Right lobe of liver (tissue), 4 donors: ENCODE measurements at regions not wholly inside any gene's neighbourhood (a gene's known extent, or its start where the extent isn't known, plus 50 kb on each side); places are given as distances from the start of the nearest gene placed in this dataset.

ENCODE experiments used
- POLR2A ChIP-seq: fragments of 450-650 bp; IDR thresholded peaks from one replicate; pipeline ENCODE4 v1.6.1; 2017; ENCODE audit warnings: antibody characterized with exemption, mild to moderate bottlenecking
- TF ChIP-seq, protein P1 (sequence below), 4 donors: fragments of 200-600 bp in 3 of 4; fragments of 450-650 bp in 1 of 4; IDR thresholded peaks; one replicate each; pipeline versions ENCODE4 v1.5.1 to v1.8.0; 2016 to 2022; ENCODE audit warnings: antibody characterized with exemption in 4 of 4, mild to moderate bottlenecking in 2 of 4
- donor health status: DM: no; HTN: no; CAD: no.
- donor health status: DM: no; HTN: no; CAD: no.
- donor health status: DM: no; HTN: yes; CAD: no.

DNA sequence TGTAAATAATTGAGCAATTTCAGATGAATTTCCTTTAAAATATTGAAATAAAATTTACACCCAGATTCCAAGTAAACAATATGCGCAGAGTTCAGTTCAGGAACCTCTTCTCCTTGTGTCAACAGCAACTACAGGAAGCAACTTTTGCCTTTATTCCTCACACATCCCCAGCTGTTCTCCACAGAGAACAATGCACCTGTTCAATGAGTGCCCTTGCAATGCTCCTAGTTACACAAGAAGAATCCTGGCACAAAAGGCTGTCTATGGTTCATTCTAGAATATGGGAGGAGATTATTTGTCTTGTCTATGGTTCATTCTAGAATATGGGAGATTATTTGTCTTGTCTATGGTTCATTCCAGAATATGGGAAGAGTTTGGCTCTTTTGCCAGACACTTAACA is 454.9 kb downstream of the BTBD3 start:
- TF ChIP-seq POLR2A = no peak
- TF ChIP-seq, protein P1, sequence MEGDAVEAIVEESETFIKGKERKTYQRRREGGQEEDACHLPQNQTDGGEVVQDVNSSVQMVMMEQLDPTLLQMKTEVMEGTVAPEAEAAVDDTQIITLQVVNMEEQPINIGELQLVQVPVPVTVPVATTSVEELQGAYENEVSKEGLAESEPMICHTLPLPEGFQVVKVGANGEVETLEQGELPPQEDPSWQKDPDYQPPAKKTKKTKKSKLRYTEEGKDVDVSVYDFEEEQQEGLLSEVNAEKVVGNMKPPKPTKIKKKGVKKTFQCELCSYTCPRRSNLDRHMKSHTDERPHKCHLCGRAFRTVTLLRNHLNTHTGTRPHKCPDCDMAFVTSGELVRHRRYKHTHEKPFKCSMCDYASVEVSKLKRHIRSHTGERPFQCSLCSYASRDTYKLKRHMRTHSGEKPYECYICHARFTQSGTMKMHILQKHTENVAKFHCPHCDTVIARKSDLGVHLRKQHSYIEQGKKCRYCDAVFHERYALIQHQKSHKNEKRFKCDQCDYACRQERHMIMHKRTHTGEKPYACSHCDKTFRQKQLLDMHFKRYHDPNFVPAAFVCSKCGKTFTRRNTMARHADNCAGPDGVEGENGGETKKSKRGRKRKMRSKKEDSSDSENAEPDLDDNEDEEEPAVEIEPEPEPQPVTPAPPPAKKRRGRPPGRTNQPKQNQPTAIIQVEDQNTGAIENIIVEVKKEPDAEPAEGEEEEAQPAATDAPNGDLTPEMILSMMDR (IDR thresholded peaks at IDR 0.05) = no peak
